Kidney glomerular epithelial cell (primary cell): ENCODE measurements at regions not wholly inside any gene's neighbourhood (a gene's known extent, or its start where the extent isn't known, plus 50 kb on each side); places are given as distances from the start of the nearest gene placed in this dataset.
"Not testable (repeated sequence)": the region's sequence is repeated elsewhere in the genome, so short reads cannot be mapped to it uniquely, and the experiment has no call there.

Experiments used
- DNase-seq: peaks from one replicate; lab custom pipeline; 2025; lab: John Stamatoyannopoulos, UW

- no peak for DNase-seq
These were observed 98.0 kb upstream of the SLC24A3 start for GRCh38 chr20:19114410-19114809.

GRCh38 chr20:19115581-19115980 lies 96.9 kb upstream of the SLC24A3 start:
- DNase-seq: no peak

GRCh38 chr20:19120011-19120410 lies 92.4 kb upstream of the SLC24A3 start:
- no peak for DNase-seq

- DNase-seq: peak; percentile 10
These were observed 91.9 kb upstream of the SLC24A3 start for GRCh38 chr20:19120569-19120968.

DNA sequence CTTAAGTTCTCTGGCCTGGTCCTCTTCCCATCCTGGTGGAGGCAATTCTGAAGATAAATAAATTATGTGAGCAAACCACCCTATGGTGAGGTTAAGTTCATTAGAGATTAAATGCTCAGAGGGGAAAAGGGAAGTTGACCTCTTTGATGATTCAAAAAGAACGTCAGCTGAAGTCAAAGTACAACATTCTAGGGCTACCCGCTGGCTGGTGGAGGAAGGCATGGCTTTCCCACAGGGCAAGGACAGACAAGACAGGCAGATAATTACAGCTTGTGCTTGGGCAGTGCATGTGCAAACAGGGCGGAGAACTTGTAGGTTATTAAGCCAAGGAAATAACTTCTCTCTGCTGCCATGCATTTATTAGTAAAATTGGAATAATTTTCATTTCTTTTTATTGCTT lies 91.0 kb upstream of the SLC24A3 start:
- DNase-seq: no peak

DNA sequence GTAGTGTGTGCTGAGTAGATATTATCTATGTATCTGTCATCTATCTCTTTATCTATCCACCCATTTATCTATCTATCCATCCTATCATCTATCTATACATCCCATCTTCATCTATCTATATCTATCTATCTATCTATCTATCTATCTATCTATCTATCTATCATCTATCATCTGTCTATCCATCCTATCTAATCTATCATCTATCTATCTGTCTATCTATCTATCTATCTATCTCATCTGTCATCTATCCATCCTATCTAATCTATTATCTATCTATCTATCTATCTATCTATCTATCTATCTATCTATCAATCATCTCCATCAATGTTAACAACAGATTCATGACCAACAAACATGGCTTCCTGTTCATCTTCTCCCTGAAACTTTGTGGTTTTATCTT lies 90.5 kb upstream of the SLC24A3 start:
- no peak for DNase-seq

DNA sequence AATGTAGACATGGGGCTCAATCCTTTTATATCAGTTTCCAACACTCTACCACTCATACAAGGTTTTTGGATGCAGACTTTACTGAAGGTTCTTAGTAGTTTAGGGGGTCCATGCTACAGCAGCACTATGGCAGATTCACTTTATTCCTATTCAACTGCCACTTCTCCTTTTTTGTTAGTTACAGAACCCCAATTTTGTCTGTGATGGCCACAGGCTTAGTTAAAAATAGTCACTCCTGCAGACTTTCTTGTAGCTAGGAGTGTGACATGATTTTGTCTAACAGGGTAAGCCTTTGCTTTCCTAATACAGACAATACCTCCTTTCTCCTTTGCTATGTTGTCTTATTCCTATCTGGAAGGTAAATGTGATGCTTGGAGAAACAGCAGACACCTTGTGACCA lies 90.0 kb upstream of the SLC24A3 start:
- DNase-seq: no peak

- no peak for DNase-seq
These were observed 86.9 kb upstream of the SLC24A3 start for GRCh38 chr20:19125508-19125907.

GRCh38 chr20:19129306-19129705 lies 83.1 kb upstream of the SLC24A3 start:
- DNase-seq: no peak

- DNase-seq: no peak
These were observed 82.3 kb upstream of the SLC24A3 start for GRCh38 chr20:19129976-19130612.

DNA sequence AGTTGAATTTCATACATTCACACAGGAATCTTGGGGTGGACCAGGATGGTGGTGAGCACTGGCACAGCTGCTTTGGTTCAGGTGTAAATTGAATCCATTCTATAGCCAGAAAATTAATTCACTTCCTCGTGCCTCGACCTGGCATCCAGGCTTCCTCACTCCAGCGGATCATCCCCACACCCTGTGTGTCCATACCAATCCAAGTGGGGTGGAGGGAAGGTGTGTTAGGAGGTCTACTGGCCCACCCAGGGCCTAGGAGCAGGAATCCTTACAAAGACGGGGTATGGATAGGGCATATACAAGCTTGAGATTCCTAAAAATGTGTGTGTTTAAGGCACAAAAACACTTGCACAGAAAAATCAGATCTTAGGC lies 81.8 kb upstream of the SLC24A3 start:
- DNase-seq: no peak

DNA sequence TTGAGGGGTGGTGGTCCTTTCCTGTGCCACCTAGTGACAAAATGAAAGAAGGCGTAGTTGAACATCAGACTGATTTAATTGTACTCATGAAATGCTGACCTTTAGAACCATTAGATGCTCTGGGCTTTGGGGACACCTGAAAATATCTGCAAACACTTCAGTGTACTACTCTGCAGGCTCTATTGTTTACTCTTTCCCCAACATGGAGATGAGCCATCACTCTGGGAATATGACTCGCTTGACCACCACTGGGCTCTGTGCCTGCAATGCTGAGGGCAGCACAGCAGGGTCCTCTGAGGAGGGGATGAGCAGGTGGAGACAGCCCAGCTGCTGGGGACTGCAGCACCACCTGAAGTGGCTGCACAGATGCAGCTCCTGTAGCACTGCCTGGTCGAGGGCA lies 74.8 kb upstream of the SLC24A3 start:
- DNase-seq: no peak

DNA sequence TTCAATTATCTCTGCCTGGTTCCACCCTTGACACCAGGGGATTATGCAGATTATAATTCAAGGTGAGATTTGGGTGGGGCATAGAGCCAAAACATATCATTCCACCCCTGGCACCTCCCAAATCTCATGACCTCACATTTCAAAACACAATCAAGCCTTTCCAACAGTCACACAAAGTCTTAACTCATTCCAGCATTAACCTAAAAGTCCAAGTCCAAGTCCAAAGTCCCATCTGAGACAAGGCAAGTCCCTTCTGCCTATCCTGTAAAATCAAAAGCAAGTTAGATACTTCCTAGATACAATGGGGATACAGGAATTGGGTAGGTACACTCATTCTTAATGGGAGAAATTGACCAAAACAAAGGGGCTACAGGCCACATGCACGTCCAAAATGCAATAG lies 73.7 kb upstream of the SLC24A3 start:
- no peak for DNase-seq

DNA sequence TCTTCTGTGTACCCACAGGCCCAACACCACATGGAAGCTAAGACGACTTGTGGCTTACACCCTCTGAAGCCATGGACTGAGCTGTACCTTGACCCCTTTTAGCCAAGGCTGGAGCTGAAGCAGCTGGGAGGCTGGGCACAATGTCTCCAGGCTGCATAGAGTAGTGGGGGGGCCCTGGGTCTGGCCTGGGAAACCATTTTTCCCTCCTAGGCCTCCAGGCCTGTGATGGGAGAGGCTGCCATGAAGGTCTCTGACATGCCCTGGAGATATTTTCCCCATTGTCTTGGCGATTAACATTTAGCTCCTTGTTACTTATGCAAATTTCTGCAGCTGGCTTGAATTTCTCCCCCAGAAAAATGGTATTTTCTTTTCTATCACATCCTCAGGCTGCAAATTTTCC lies 72.9 kb upstream of the SLC24A3 start:
- not testable (repeated sequence) for DNase-seq

GRCh38 chr20:19141998-19142397 lies 70.4 kb upstream of the SLC24A3 start:
- no peak for DNase-seq

GRCh38 chr20:19143890-19144289 lies 68.6 kb upstream of the SLC24A3 start:
- no peak for DNase-seq

GRCh38 chr20:19161336-19161735 lies 51.1 kb upstream of the SLC24A3 start:
- no peak for DNase-seq
